ACC112 (cell line): ENCODE measurements at regions not wholly inside any gene's neighbourhood (a gene's known extent, or its start where the extent isn't known, plus 50 kb on each side); places are given as distances from the start of the nearest gene placed in this dataset.

Experiments used
- H2AFZ ChIP-seq: fragments of 200-600 bp; sonication (generic); one replicate; pipeline ENCODE4 v1.6.0; 2017; ENCODE audit warnings: antibody characterized with exemption, low read length; ENCODE audit not compliant: unreplicated experiment
- H3K27ac ChIP-seq: fragments of 200-600 bp; sonication (generic); 2 replicates; pipeline ENCODE4 v1.5.1; 2014; ENCODE audit warnings: low read depth, mild to moderate bottlenecking, antibody characterized with exemption, low read length, moderate library complexity
- H3K27me3 ChIP-seq: fragments of 200-600 bp; sonication (generic); 2 replicates; pipeline ENCODE4 v1.6.1; 2014; ENCODE audit warnings: mild to moderate bottlenecking, antibody characterized with exemption, low read length, moderate library complexity, mixed read lengths; ENCODE audit not compliant: insufficient read depth
- H3K36me3 ChIP-seq: fragments of 200-600 bp; sonication (generic); 2 replicates; pipeline ENCODE4 v1.6.1; 2016; ENCODE audit warnings: mild to moderate bottlenecking, antibody characterized with exemption, low read length, moderate library complexity, mixed read lengths; ENCODE audit not compliant: insufficient read depth
- H3K4me1 ChIP-seq: fragments of 200-600 bp; sonication (generic); one replicate; pipeline ENCODE4 v1.6.1; 2016; ENCODE audit warnings: low read length, mixed read lengths; ENCODE audit not compliant: insufficient read depth, unreplicated experiment, control insufficient read depth
- H3K4me3 ChIP-seq: fragments of 200-600 bp; sonication (generic); 2 replicates; pipeline ENCODE4 v1.5.1; 2014; ENCODE audit warnings: mild to moderate bottlenecking, low read depth, low read length
- H3K79me2 ChIP-seq: fragments of 200-600 bp; sonication (generic); one replicate; pipeline ENCODE4 v1.6.0; 2016; ENCODE audit warnings: low read length; ENCODE audit not compliant: control insufficient read depth, unreplicated experiment, insufficient read depth

- Histone ChIP-seq H3K4me1 (no peaks in the 10 kb centered on the region), H3K27ac (no peak overlapping the region), H3K27me3 (no peaks in the 10 kb centered on the region), H3K79me2 (no peaks in the 10 kb centered on the region), H3K4me3 (no peak overlapping the region), H2AFZ (no peak overlapping the region), H3K36me3 (no peaks in the 10 kb centered on the region)
Observed at GRCh38 chrY:8336112-8336774, 1001.0 kb upstream of the TSPY4 start.

DNA sequence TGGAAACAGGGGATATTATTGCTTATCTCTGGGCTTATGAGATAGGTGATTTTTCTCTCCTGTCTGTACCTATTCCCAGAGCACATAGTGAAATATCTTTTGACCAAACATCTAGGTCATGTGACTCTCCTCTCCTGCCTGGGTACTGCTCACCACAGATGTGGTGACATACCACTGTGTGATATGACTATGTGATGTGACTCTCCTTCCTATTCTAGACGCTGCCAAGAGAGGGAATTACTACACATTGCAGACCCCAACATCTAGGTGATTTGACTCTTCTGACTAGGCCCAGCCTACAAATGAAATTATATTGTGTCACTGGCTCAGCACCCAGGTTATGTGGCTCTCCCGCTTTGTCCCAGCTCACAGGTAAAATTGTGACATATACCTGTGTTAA, 996.3 kb upstream of the TSPY4 start:
- no peaks in the 10 kb centered on the region for H3K4me1 ChIP-seq
- H2AFZ ChIP-seq, result no peak overlapping the region
- no peak overlapping the region for H3K4me3 ChIP-seq
- no peaks in the 10 kb centered on the region for H3K79me2 ChIP-seq
- H3K27me3 ChIP-seq, result no peaks in the 10 kb centered on the region
- H3K27ac ChIP-seq, result no peak overlapping the region
- H3K36me3 ChIP-seq, result no peaks in the 10 kb centered on the region

DNA sequence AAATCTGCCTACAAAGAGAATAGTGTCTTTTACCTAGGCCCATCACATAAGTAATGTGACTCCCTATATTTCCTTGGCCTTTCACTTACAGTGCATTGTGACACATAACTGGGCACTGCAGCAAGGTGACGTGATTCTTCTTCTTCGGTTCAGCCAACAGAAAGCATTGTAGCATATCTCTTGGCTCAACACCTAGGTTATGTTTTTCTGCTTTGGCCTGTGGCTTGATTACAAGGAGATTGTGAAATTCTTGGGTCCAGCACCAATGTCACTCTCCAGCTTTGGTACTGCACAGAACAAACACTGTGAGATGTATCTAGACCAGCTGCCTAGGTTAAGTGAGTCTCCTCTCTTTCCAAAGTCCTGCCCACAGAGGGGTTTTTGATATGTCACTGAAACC, 995.1 kb upstream of the TSPY4 start:
- no peak overlapping the region for H3K27ac ChIP-seq
- no peaks in the 10 kb centered on the region for H3K36me3 ChIP-seq
- H3K4me1 ChIP-seq, result no peaks in the 10 kb centered on the region
- H3K4me3 ChIP-seq, result no peak overlapping the region
- H3K79me2 ChIP-seq, result no peaks in the 10 kb centered on the region
- H2AFZ ChIP-seq, result no peak overlapping the region
- no peaks in the 10 kb centered on the region for H3K27me3 ChIP-seq

GRCh38 chrY:8351241-8351640, 986.0 kb upstream of the TSPY4 start:
- no peaks in the 10 kb centered on the region for H3K27me3 ChIP-seq
- H2AFZ ChIP-seq, result no peak overlapping the region
- H3K4me1 ChIP-seq, result no peaks in the 10 kb centered on the region
- H3K79me2 ChIP-seq, result no peaks in the 10 kb centered on the region
- no peak overlapping the region for H3K27ac ChIP-seq
- no peak overlapping the region for H3K4me3 ChIP-seq
- H3K36me3 ChIP-seq, result no peaks in the 10 kb centered on the region

- no peak overlapping the region for H3K4me3 ChIP-seq
- H3K4me1 ChIP-seq, result no peaks in the 10 kb centered on the region
- no peak overlapping the region for H3K27ac ChIP-seq
- H3K36me3 ChIP-seq, result no peaks in the 10 kb centered on the region
- H2AFZ ChIP-seq, result no peak overlapping the region
- no peaks in the 10 kb centered on the region for H3K79me2 ChIP-seq
- no peaks in the 10 kb centered on the region for H3K27me3 ChIP-seq
Observed at GRCh38 chrY:8352201-8352600, 985.1 kb upstream of the TSPY4 start.

- Histone ChIP-seq H3K4me1 (no peaks in the 10 kb centered on the region), H3K36me3 (no peaks in the 10 kb centered on the region), H3K4me3 (no peak overlapping the region), H3K79me2 (no peaks in the 10 kb centered on the region), H3K27me3 (no peaks in the 10 kb centered on the region), H2AFZ (no peak overlapping the region), H3K27ac (no peak overlapping the region)
Observed at GRCh38 chrY:8358161-8358560, 979.1 kb upstream of the TSPY4 start.

- no peak overlapping the region for H3K4me3 ChIP-seq
- no peaks in the 10 kb centered on the region for H3K4me1 ChIP-seq
- H2AFZ ChIP-seq, result no peak overlapping the region
- H3K79me2 ChIP-seq, result no peaks in the 10 kb centered on the region
- H3K27ac ChIP-seq, result no peak overlapping the region
- no peaks in the 10 kb centered on the region for H3K27me3 ChIP-seq
- H3K36me3 ChIP-seq, result no peaks in the 10 kb centered on the region
Observed at GRCh38 chrY:8361715-8362114, 975.5 kb upstream of the TSPY4 start.

GRCh38 chrY:8377491-8377890, 959.8 kb upstream of the TSPY4 start:
- Histone ChIP-seq H3K27ac (no peak overlapping the region), H3K4me3 (no peak overlapping the region), H2AFZ (no peak overlapping the region), H3K79me2 (no peaks in the 10 kb centered on the region), H3K36me3 (no peaks in the 10 kb centered on the region), H3K4me1 (no peaks in the 10 kb centered on the region), H3K27me3 (no peaks in the 10 kb centered on the region)

DNA sequence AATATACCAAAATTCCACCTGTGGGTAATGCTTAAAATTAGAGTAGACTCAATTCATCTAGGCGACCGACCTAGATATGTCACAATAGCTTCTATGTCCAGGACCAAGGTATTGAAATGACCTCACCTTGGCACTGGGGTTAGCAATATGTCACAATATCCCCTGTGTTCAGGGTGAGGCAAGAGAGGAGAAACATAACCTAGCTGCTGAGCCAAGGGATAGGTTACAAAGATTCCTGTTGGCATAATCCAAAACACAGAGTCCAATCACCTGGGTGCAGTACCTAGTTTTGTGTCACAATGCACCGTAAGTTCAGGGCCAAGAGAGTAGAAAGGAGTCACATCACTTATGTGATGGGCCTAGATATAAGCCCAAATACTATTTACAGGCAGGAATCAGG, 957.5 kb upstream of the TSPY4 start:
- Histone ChIP-seq H3K4me3 (no peak overlapping the region), H3K79me2 (no peaks in the 10 kb centered on the region), H3K36me3 (no peaks in the 10 kb centered on the region), H3K27me3 (no peaks in the 10 kb centered on the region), H3K27ac (no peak overlapping the region), H2AFZ (no peak overlapping the region), H3K4me1 (no peaks in the 10 kb centered on the region)

DNA sequence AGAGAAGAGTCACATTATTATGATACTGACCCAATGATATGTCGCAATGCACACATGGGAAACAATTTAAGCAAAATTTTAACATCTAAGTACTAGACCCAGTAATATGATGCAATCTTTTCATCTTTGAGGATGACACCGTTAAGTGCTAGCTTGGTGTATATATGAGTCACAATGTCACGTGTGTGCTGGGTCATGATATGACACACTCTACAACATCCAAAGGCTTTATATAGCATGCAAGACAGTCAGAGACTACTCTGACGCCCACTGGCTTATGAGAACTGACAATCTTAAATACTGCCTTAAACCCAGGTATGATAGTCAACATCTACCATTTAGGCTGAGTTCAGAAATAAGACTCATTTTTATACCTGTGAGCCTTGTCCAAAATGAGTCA, 955.8 kb upstream of the TSPY4 start:
- H3K4me1 ChIP-seq, result no peaks in the 10 kb centered on the region
- no peak overlapping the region for H3K27ac ChIP-seq
- H2AFZ ChIP-seq, result no peak overlapping the region
- no peak overlapping the region for H3K4me3 ChIP-seq
- H3K27me3 ChIP-seq, result no peaks in the 10 kb centered on the region
- H3K79me2 ChIP-seq, result no peaks in the 10 kb centered on the region
- H3K36me3 ChIP-seq, result no peaks in the 10 kb centered on the region

- H3K36me3 ChIP-seq, result no peaks in the 10 kb centered on the region
- H3K4me3 ChIP-seq, result no peak overlapping the region
- no peak overlapping the region for H2AFZ ChIP-seq
- H3K4me1 ChIP-seq, result no peaks in the 10 kb centered on the region
- no peak overlapping the region for H3K27ac ChIP-seq
- no peaks in the 10 kb centered on the region for H3K79me2 ChIP-seq
- no peaks in the 10 kb centered on the region for H3K27me3 ChIP-seq
Observed at GRCh38 chrY:8386053-8386452, 951.2 kb upstream of the TSPY4 start.
